GM12874 (cell line): ENCODE measurements at regions not wholly inside any gene's neighbourhood (a gene's known extent, or its start where the extent isn't known, plus 50 kb on each side); places are given as distances from the start of the nearest gene placed in this dataset.

Experiments
- TF ChIP-seq, protein P1 (sequence below): IDR thresholded peaks from 2 replicates; pipeline ENCODE4 v1.5.1; 2011; ENCODE audit warnings: low read depth, mild to moderate bottlenecking, control low read depth, low read length, moderate library complexity; ENCODE audit not compliant: insufficient read depth

DNA sequence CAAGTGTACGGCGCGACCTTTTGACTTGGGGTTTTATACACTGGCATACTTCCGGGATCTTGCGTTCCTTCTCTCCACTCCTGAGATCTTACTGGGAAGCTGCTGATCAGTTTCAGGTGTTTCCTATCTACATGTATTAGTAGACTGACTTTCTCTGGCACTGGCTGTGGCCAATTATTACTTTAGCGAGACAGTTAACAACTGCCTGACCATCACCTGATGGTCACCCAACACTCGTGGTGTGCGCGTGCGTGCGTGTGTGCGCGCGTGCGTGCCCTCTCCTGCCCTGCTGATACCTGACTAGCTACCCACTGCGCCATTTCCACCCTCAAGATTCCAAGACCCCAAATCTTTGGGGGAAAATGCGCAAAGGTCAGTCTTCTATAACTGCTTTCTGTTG is 249.9 kb downstream of the AEBP2 start:
- TF ChIP-seq, protein P1, sequence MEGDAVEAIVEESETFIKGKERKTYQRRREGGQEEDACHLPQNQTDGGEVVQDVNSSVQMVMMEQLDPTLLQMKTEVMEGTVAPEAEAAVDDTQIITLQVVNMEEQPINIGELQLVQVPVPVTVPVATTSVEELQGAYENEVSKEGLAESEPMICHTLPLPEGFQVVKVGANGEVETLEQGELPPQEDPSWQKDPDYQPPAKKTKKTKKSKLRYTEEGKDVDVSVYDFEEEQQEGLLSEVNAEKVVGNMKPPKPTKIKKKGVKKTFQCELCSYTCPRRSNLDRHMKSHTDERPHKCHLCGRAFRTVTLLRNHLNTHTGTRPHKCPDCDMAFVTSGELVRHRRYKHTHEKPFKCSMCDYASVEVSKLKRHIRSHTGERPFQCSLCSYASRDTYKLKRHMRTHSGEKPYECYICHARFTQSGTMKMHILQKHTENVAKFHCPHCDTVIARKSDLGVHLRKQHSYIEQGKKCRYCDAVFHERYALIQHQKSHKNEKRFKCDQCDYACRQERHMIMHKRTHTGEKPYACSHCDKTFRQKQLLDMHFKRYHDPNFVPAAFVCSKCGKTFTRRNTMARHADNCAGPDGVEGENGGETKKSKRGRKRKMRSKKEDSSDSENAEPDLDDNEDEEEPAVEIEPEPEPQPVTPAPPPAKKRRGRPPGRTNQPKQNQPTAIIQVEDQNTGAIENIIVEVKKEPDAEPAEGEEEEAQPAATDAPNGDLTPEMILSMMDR, result no peak

DNA sequence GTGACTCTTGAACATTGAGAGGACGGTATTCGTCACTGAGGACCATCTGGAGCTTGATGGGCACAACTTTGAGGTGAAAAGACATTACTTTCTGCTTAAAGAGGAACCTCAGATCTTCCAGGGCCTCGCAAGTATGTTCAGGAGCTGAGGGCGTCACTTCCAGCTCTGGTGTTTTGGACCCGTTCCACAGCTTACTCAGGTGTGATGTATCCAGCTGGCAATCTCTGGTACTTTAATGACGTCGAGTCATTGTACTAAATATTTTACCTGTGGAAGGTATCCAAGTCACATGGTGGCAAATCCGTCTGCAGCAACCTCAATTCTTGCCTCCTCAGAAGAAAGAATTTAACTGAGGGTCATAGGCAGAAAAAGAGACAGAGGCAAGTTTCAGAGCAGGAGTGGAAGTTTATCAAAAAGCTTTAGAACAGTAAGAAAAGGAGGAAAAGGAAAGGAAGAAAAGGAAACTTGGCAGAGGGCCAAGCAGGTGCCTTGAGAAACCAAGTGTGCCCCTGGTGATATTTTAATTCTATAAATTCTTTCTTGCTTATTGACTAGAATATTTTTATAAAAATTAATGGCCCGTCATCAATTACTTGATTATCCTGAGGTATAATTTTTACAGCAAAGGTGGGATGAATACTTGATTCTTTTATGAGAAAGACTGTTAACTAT is 250.6 kb downstream of the AEBP2 start:
- TF ChIP-seq, protein P1, result no peak

DNA sequence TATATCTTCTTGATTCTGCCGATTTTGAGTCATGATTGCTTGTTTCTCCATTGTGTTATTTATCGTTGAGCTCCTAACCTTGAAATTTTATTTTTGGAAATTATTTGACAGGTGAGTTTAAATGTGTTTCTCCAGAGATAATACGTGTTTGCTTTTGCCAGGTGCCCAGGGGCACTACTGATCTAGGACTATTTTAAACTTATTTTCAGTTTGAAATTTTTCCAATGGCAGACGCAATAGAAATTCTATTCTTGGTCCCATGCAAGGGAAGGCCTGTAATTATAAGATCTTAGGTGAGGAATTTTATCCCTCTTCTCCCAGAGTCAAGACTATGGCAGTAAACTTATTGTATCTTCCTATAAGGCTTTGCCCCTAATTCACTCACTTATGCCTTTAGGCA is 252.8 kb downstream of the AEBP2 start:
- TF ChIP-seq, protein P1, result no peak

DNA sequence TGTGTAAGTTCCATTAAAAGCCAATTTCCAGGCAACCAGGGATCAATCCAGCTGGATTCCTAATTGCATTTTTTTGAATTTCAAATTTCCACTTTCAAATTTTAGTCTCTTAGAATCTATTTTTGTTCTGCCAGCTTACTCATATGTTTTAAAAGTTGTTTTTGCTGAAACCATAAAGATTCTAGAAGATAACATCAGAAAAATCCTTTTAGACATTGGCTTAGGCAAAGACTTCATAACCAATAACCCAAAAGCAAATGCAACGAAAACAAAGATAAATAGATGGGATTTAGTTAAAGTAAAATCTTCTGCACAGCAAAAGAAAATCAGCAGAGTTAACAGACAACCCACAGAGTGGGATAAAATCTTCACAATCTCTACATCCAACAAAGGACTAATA is 253.3 kb downstream of the AEBP2 start:
- TF ChIP-seq, protein P1, result no peak

DNA sequence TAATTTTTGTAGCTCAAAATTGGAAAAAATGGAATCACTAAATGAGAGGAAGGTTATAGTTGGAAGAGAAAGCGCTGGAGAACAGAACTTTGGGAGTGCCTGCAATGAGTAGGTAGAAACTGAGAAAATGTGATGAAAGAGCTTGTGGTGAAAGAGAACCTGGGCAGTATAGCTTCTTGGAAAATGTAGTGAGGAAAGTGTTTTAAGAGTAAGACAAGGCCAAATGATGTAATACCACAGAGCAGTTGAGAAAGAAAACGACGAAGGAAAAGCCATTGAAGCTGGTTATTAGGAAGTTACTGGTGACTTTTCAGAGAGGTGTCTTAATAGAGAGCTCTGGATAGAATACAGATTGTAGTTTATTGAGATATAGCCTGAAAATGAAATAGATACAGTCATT is 255.3 kb downstream of the AEBP2 start:
- TF ChIP-seq, protein P1, result no peak

DNA sequence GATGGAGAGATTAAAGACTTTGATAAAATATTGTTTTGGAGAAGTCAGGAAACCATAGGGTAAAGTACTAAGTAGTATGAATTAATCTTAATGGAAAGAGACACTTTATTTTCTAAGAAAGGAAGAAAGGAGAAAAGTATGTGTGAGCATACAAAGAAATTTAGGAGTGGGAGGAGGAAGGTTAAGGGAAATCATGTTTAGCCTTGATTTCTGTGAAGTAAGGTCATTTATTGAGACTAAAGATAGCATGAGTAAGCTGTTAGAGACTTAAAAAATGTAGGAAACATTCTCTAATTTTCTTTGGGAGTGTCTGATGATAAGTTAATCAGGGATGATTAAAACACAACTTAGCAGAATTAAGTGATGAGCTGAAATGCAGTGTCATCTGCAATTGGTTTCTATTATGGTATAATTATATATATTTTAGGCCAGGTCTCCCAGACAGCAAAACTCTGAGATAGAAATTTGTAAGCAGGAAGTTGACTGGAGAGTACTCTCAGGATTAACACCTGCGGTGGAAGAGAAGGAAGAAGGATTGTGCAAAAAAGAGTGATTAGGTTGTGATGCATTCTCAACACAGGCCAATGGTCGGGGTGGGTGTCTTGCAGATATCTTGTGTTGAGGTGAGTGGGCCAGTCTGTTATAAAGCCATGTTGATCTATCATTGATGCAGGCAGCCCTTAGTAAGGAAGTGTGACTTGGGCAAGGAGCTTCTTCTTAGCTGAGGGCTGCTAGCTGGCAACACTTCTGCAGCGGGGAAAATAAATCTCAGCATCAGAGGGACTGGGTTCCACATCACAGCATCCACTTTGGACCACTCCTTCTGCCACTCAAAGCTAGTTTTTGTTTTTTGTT is 256.2 kb downstream of the AEBP2 start:
- TF ChIP-seq, protein P1, result no peak

DNA sequence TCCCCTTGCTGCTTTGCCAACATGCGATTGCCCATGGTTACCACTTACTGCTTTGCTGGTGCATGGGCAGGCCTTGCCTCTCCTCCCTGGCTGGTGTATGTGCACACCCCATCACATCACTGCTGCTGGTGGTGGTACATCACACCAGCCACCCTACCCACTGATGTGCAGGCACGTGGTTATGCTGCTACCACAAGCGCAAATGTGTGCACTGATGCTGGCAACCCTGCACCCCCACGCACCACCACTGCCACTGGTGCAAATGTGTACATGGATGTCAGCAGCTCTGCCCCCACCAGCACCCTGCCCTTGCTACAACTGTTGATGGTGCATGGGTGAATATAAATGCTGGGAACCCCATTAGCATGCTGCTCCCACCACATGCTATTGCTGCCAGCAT is 261.7 kb downstream of the AEBP2 start:
- TF ChIP-seq, protein P1, result no peak
